Osteoblast (primary cell): ENCODE measurements at regions not wholly inside any gene's neighbourhood (a gene's known extent, or its start where the extent isn't known, plus 50 kb on each side); places are given as distances from the start of the nearest gene placed in this dataset.

Experiments
- DNase-seq: peaks from one replicate; pipeline ENCODE4 v3.0.0; 2011; ENCODE audit warnings: low spot score, mixed read lengths; ENCODE audit not compliant: insufficient read length; ENCODE audit errors: missing footprints
- H2AFZ ChIP-seq: 2 replicates; pipeline ENCODE4 v1.6.0; 2011; ENCODE audit warnings: mild to moderate bottlenecking, low read length
- H3K27ac ChIP-seq: 2 replicates; pipeline ENCODE4 v1.5.1; 2011; ENCODE audit warnings: mild to moderate bottlenecking, low read depth, low read length, moderate library complexity
- H3K27me3 ChIP-seq: 2 replicates; pipeline ENCODE4 v1.6.0; 2012; ENCODE audit warnings: mild to moderate bottlenecking, control low read depth, inconsistent platforms, low read length, moderate library complexity; ENCODE audit not compliant: insufficient read depth
- H3K36me3 ChIP-seq: 2 replicates; pipeline ENCODE4 v1.5.1; 2011; ENCODE audit warnings: mild to moderate bottlenecking, low read length, control low read depth, moderate library complexity; ENCODE audit not compliant: insufficient read depth
- H3K4me1 ChIP-seq: 2 replicates; pipeline ENCODE4 v1.5.1; 2011; ENCODE audit warnings: mild to moderate bottlenecking, low read length, control low read depth, moderate library complexity; ENCODE audit not compliant: insufficient read depth
- H3K4me2 ChIP-seq: 2 replicates; pipeline ENCODE4 v1.6.0; 2011; ENCODE audit warnings: mild to moderate bottlenecking, low read length; ENCODE audit not compliant: insufficient read depth
- H3K4me3 ChIP-seq: fragments of 200-600 bp; sonication (generic); 3 replicates; pipeline ENCODE4 v1.5.1; 2012; ENCODE audit warnings: mild to moderate bottlenecking, low read length, inconsistent platforms; ENCODE audit not compliant: insufficient read depth
- H3K79me2 ChIP-seq: 2 replicates; pipeline ENCODE4 v1.6.0; 2012; ENCODE audit warnings: mild to moderate bottlenecking, low read length, control low read depth, inconsistent platforms; ENCODE audit not compliant: insufficient read depth
- H3K9me3 ChIP-seq: 2 replicates; pipeline ENCODE4 v1.5.1; 2011; ENCODE audit warnings: low read depth, low read length, control low read depth
- H4K20me1 ChIP-seq: 2 replicates; pipeline ENCODE4 v1.6.0; 2012; ENCODE audit warnings: mild to moderate bottlenecking, low read length, control low read depth; ENCODE audit not compliant: insufficient read depth
- CTCF ChIP-seq: IDR thresholded peaks from 2 replicates; pipeline ENCODE4 v1.5.1; 2011; ENCODE audit warnings: mild to moderate bottlenecking, low read depth, low read length, moderate library complexity; ENCODE audit errors: extremely low read depth

- Histone ChIP-seq H4K20me1 (no peaks in the 10 kb centered on the region), H3K27me3 (no peaks in the 10 kb centered on the region), H3K79me2 (no peaks in the 10 kb centered on the region), H3K4me2 (no peak overlapping the region), H3K4me1 (no peaks in the 10 kb centered on the region), H3K27ac (no peak overlapping the region), H3K9me3 (no peaks in the 10 kb centered on the region), H3K4me3 (no peak overlapping the region), H3K36me3 (no peaks in the 10 kb centered on the region), H2AFZ (no peak overlapping the region)
- TF ChIP-seq CTCF: no peak
- DNase-seq: no peak
Measured at GRCh38 chr12:115303723-115304309, 619.8 kb upstream of the TBX3 start.

GRCh38 chr12:115297445-115297844 lies 613.5 kb upstream of the TBX3 start:
- no peak for TF ChIP-seq CTCF
- no peak for DNase-seq
- Histone ChIP-seq H2AFZ (no peak overlapping the region), H3K4me2 (no peak overlapping the region), H4K20me1 (no peaks in the 10 kb centered on the region), H3K27ac (no peak overlapping the region), H3K9me3 (no peaks in the 10 kb centered on the region), H3K4me3 (no peak overlapping the region), H3K4me1 (no peaks in the 10 kb centered on the region), H3K79me2 (no peaks in the 10 kb centered on the region), H3K36me3 (no peaks in the 10 kb centered on the region), H3K27me3 (no peaks in the 10 kb centered on the region)

- no peaks in the 10 kb centered on the region for H3K4me1 ChIP-seq
- no peaks in the 10 kb centered on the region for H4K20me1 ChIP-seq
- TF ChIP-seq CTCF: no peak
Measured at GRCh38 chr12:115296613-115297198, 612.7 kb upstream of the TBX3 start.

GRCh38 chr12:115295886-115296285 lies 611.9 kb upstream of the TBX3 start:
- H4K20me1 ChIP-seq: no peaks in the 10 kb centered on the region
- no peaks in the 10 kb centered on the region for H3K27me3 ChIP-seq
- no peak overlapping the region for H3K4me2 ChIP-seq
- no peaks in the 10 kb centered on the region for H3K79me2 ChIP-seq
- H2AFZ ChIP-seq: no peak overlapping the region
- no peaks in the 10 kb centered on the region for H3K36me3 ChIP-seq
- no peak for DNase-seq
- no peaks in the 10 kb centered on the region for H3K4me1 ChIP-seq
- no peak overlapping the region for H3K4me3 ChIP-seq
- no peak overlapping the region for H3K27ac ChIP-seq
- no peaks in the 10 kb centered on the region for H3K9me3 ChIP-seq
- TF ChIP-seq CTCF: no peak

More at GRCh38 chr12:115296613-115297198, 612.7 kb upstream of the TBX3 start:
- Histone ChIP-seq H3K27me3 (no peaks in the 10 kb centered on the region), H3K27ac (no peak overlapping the region), H3K36me3 (no peaks in the 10 kb centered on the region), H3K9me3 (no peaks in the 10 kb centered on the region), H3K4me3 (no peak overlapping the region), H2AFZ (no peak overlapping the region), H3K4me2 (no peak overlapping the region), H3K79me2 (no peaks in the 10 kb centered on the region)
- DNase-seq: no peak
